CD4-positive, alpha-beta T cell (primary cell): ENCODE measurements at regions not wholly inside any gene's neighbourhood (a gene's known extent, or its start where the extent isn't known, plus 50 kb on each side); places are given as distances from the start of the nearest gene placed in this dataset.

Experiments
- ATAC-seq: fragments of 200-7000 bp; cut with Tn5 transposase; one replicate; pipeline ENCODE4 v1.10.0; 2022; ENCODE audit warnings: mild to moderate bottlenecking; ENCODE audit not compliant: poor library complexity
- CTCF ChIA-PET: fragments of 350-600 bp; sonication (Branson Sonifier 250); formaldehyde crosslinking; loops from one replicate; lab custom pipeline; 2021; ENCODE audit warnings: antibody characterized with exemption, inconsistent platforms; lab: Charles Lee
- POLR2A ChIA-PET: fragments of 350-600 bp; sonication (Branson Sonifier 250); formaldehyde crosslinking; loops from one replicate; lab custom pipeline; 2021; ENCODE audit warnings: antibody characterized with exemption, inconsistent platforms; lab: Charles Lee
- DNase-seq, 14 experiments: peaks; one replicate each; pipeline ENCODE4 v3.0.0-alpha.2; 2013 to 2020; ENCODE audit warnings: mixed read lengths in 2 of 14
- H3K27ac ChIP-seq, 2 donors: one replicate each; pipeline versions ENCODE4 v1.5.1 to v1.7.0; 2013; ENCODE audit warnings: low read length in 2 of 2, low read depth in 1 of 2, mild to moderate bottlenecking in 1 of 2
- H3K27me3 ChIP-seq, 2 experiments: 1 replicate in 1 of 2; 2 replicates in 1 of 2; pipeline versions ENCODE4 v1.6.1 to v1.7.0; 2013; ENCODE audit warnings: low read length in 2 of 2, control low read depth in 1 of 2, mild to moderate bottlenecking in 1 of 2, moderate library complexity in 1 of 2; ENCODE audit not compliant: insufficient read depth in 2 of 2, control insufficient read depth in 1 of 2
- H3K36me3 ChIP-seq: one replicate; pipeline ENCODE4 v1.6.1; 2013; ENCODE audit warnings: low read length, control low read depth; ENCODE audit not compliant: insufficient read depth
- H3K4me1 ChIP-seq: one replicate; pipeline ENCODE4 v1.6.1; 2013; ENCODE audit warnings: low read length, control low read depth; ENCODE audit not compliant: insufficient read depth
- H3K4me3 ChIP-seq: one replicate; pipeline ENCODE4 v1.5.1; 2013; ENCODE audit warnings: mild to moderate bottlenecking, low read length, moderate library complexity
- H3K9me3 ChIP-seq, 2 experiments: 1 replicate in 1 of 2; 2 replicates in 1 of 2; pipeline versions ENCODE4 v1.6.1 to v1.7.0; 2013; ENCODE audit warnings: low read length in 2 of 2, mild to moderate bottlenecking in 2 of 2, control low read depth in 1 of 2, moderate library complexity in 1 of 2; ENCODE audit not compliant: control insufficient read depth in 1 of 2, insufficient read depth in 1 of 2
- H3K27ac Mint-ChIP-seq: one replicate; pipeline ENCODE4 v1.8.0; 2020; ENCODE audit warnings: mixed read lengths
- H3K27me3 Mint-ChIP-seq: one replicate; pipeline ENCODE4 v1.8.0; 2021; ENCODE audit warnings: mixed read lengths
- H3K36me3 Mint-ChIP-seq: one replicate; pipeline ENCODE4 v1.8.0; 2021; ENCODE audit warnings: low read depth, mixed read lengths
- H3K4me1 Mint-ChIP-seq: one replicate; pipeline ENCODE4 v1.8.0; 2021; ENCODE audit warnings: low read depth, mixed read lengths
- H3K4me3 Mint-ChIP-seq: one replicate; pipeline ENCODE4 v1.8.0; 2020; ENCODE audit warnings: mild to moderate bottlenecking, mixed read lengths
- H3K9me3 Mint-ChIP-seq: one replicate; pipeline ENCODE4 v1.8.0; 2020; ENCODE audit warnings: mixed read lengths
- intact Hi-C, 2 experiments: fragments of 100-400 bp; cut with DNase I in 1 of 2; cut with micrococcal nuclease in 1 of 2; formaldehyde crosslinking; loops; one replicate each; pipeline versions ENCODE4 v1.15.1 to v1.9.0; 2023 to 2025; cut with DNase I, micrococcal nuclease
- TF ChIP-seq, protein P1 (sequence below): fragments of 200-600 bp; IDR thresholded peaks from one replicate; pipeline ENCODE4 v1.8.0; 2022; ENCODE audit warnings: antibody characterized with exemption, mild to moderate bottlenecking

DNA sequence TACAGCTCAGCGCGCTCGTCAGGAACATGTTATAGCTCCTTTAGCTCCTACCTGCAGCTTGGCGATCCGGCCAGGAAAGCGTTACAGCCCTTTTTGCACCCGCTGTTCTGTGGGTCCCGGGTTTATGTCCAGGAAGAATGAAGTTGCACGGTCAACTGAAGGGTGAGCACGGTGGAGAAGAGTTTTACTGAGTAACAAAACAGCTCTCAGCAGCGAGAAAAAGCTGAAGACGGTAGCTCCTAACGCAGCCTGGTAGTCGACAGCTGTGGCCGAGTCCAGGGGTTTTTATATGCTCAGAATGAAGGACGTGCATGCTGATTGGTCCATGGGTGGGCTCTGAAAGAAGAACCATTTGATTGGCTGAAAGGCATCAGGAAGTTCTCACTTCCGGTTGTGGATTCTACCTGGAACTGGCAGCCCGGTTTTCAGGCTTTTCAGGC, 1830.1 kb upstream of the NUDT12 start:
- Histone ChIP-seq H3K36me3 (no peaks in the 10 kb centered on the region), H3K27ac (no peak overlapping the region), H3K4me3 (no peak overlapping the region), H3K27me3 (no peaks in the 10 kb centered on the region), H3K9me3 (peaks cover 0 to 12% of the 10 kb centered on the region in 2 experiments), H3K4me1 (no peaks in the 10 kb centered on the region)
- no peak overlapping the region for H3K4me3 Mint-ChIP-seq
- H3K4me1 Mint-ChIP-seq: no peaks in the 10 kb centered on the region
- no peaks in the 10 kb centered on the region for H3K27me3 Mint-ChIP-seq
- ChIA-PET CTCF (no interaction called here), POLR2A (no interaction called here)
- H3K9me3 Mint-ChIP-seq: no peaks in the 10 kb centered on the region
- no peak for ATAC-seq
- intact Hi-C loops: no loop called here
- no peak for DNase-seq
- TF ChIP-seq, protein P1, sequence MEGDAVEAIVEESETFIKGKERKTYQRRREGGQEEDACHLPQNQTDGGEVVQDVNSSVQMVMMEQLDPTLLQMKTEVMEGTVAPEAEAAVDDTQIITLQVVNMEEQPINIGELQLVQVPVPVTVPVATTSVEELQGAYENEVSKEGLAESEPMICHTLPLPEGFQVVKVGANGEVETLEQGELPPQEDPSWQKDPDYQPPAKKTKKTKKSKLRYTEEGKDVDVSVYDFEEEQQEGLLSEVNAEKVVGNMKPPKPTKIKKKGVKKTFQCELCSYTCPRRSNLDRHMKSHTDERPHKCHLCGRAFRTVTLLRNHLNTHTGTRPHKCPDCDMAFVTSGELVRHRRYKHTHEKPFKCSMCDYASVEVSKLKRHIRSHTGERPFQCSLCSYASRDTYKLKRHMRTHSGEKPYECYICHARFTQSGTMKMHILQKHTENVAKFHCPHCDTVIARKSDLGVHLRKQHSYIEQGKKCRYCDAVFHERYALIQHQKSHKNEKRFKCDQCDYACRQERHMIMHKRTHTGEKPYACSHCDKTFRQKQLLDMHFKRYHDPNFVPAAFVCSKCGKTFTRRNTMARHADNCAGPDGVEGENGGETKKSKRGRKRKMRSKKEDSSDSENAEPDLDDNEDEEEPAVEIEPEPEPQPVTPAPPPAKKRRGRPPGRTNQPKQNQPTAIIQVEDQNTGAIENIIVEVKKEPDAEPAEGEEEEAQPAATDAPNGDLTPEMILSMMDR: no peak
- no peaks in the 10 kb centered on the region for H3K36me3 Mint-ChIP-seq
- H3K27ac Mint-ChIP-seq: no peak overlapping the region

DNA sequence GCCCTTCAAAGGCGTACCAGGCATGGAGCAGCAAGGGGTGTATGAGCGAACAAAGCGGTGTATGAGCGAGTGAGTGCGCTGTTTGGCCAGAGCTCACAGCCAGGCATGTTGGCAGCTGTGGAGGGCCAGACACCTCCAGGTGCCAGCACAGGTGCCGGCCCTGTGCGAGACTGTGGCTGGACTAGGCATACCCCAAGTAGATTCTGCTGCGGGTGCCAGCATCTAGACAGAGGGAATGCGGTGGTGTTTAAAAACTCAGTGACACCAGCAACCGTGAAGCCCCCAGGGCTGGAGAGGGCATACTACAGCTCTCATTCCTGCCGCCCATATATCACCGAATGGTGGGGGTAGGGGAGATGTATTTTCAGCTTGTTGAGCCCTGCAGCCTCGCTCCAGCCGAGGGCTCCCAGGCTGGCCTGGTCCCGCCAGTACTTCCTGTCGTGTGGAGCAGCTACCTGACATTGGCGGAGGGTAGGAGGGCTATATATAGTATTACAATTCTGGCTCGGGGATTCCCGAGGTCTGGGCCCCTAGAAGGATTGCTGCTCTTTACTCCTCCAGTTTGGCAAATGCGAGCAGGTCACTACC, 1829.6 kb upstream of the NUDT12 start:
- Mint-ChIP-seq H3K27ac (no peak overlapping the region), H3K9me3 (no peaks in the 10 kb centered on the region), H3K27me3 (no peaks in the 10 kb centered on the region), H3K4me3 (no peak overlapping the region), H3K36me3 (no peaks in the 10 kb centered on the region), H3K4me1 (no peaks in the 10 kb centered on the region)
- Histone ChIP-seq H3K9me3 (peaks cover 0 to 12% of the 10 kb centered on the region in 2 experiments), H3K36me3 (no peaks in the 10 kb centered on the region), H3K27me3 (no peaks in the 10 kb centered on the region), H3K4me1 (no peaks in the 10 kb centered on the region), H3K27ac (no peak overlapping the region), H3K4me3 (no peak overlapping the region)
- no peak for ATAC-seq
- ChIA-PET POLR2A (no interaction called here), CTCF (no interaction called here)
- TF ChIP-seq, protein P1: no peak
- DNase-seq: peak in 1 of 14 experiments; percentile 5
- intact Hi-C loops: no loop called here

DNA sequence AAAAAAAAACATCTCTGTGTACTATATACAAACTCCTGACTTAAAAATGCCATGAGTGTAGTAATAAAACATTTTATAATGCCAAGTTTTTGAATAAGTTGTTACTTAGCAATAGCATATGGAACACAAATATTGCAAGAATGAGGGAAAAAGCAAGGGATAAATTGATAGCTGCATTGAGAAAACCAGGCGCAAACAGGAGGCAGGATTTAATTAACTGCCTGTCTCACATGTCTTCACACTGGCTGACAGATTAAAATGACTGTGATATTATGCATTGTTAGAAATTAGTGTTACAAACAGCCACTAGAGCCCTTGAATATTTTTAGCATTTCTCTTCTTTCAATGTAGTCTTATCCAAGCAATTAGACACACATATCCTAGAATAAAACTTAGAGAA, 1817.5 kb upstream of the NUDT12 start:
- no peaks in the 10 kb centered on the region for H3K36me3 ChIP-seq
- ChIA-PET POLR2A (no interaction called here), CTCF (no interaction called here)
- peaks cover 0 to 8% of the 10 kb centered on the region in 2 experiments for H3K9me3 ChIP-seq
- no peak overlapping the region for H3K27ac ChIP-seq
- TF ChIP-seq, protein P1: no peak
- intact Hi-C loops: no loop called here
- Mint-ChIP-seq H3K27ac (no peak overlapping the region), H3K9me3 (peaks cover 23% of the 10 kb centered on the region), H3K36me3 (no peaks in the 10 kb centered on the region), H3K4me1 (no peaks in the 10 kb centered on the region), H3K4me3 (no peak overlapping the region), H3K27me3 (no peaks in the 10 kb centered on the region)
- H3K27me3 ChIP-seq: no peaks in the 10 kb centered on the region
- no peak overlapping the region for H3K4me3 ChIP-seq
- H3K4me1 ChIP-seq: no peaks in the 10 kb centered on the region
- no peak for DNase-seq
- no peak for ATAC-seq
